Effector memory CD4-positive, alpha-beta T cell (primary cell): ENCODE measurements at regions not wholly inside any gene's neighbourhood (a gene's known extent, or its start where the extent isn't known, plus 50 kb on each side); places are given as distances from the start of the nearest gene placed in this dataset.

Source experiments
- DNase-seq, 3 donors: peaks; one replicate each; pipeline ENCODE4 v3.0.0-alpha.2; 2020
- H3K27ac ChIP-seq: 2 replicates; pipeline ENCODE4 v1.7.0; 2013; ENCODE audit warnings: mild to moderate bottlenecking, low read length, moderate library complexity; ENCODE audit not compliant: insufficient read depth, poor library complexity, severe bottlenecking
- H3K27me3 ChIP-seq: replicated peaks from 2 replicates; pipeline ENCODE4 v1.7.0; 2013; ENCODE audit warnings: mild to moderate bottlenecking, low read length; ENCODE audit not compliant: insufficient read depth, control insufficient read depth, poor library complexity, severe bottlenecking
- H3K36me3 ChIP-seq: 2 replicates; pipeline ENCODE4 v1.7.0; 2013; ENCODE audit warnings: mild to moderate bottlenecking, low read length, moderate library complexity; ENCODE audit not compliant: control insufficient read depth, insufficient read depth
- H3K4me1 ChIP-seq: 2 replicates; pipeline ENCODE4 v1.7.0; 2013; ENCODE audit warnings: low read length, mild to moderate bottlenecking; ENCODE audit not compliant: control insufficient read depth, insufficient read depth, poor library complexity, severe bottlenecking
- H3K4me3 ChIP-seq: 2 replicates; pipeline ENCODE4 v1.7.0; 2013; ENCODE audit warnings: low read length, low read depth, mild to moderate bottlenecking; ENCODE audit not compliant: insufficient read depth, poor library complexity, severe bottlenecking
- H3K9me3 ChIP-seq: 2 replicates; pipeline ENCODE4 v1.7.0; 2013; ENCODE audit warnings: mild to moderate bottlenecking, low read length, moderate library complexity; ENCODE audit not compliant: control insufficient read depth

- H3K4me3 ChIP-seq, result no peak overlapping the region
- H3K36me3 ChIP-seq, result no peaks in the 10 kb centered on the region
- no peaks in the 10 kb centered on the region for H3K27me3 ChIP-seq
- H3K9me3 ChIP-seq, result no peaks in the 10 kb centered on the region
- no peaks in the 10 kb centered on the region for H3K4me1 ChIP-seq
- H3K27ac ChIP-seq, result no peak overlapping the region
- DNase-seq, result no peak
Observed at GRCh38 chr2:64289737-64290136, 145.5 kb upstream of the PELI1 start.

- H3K27ac ChIP-seq, result no peak overlapping the region
- no peak overlapping the region for H3K4me3 ChIP-seq
- H3K9me3 ChIP-seq, result no peaks in the 10 kb centered on the region
- no peaks in the 10 kb centered on the region for H3K36me3 ChIP-seq
- no peaks in the 10 kb centered on the region for H3K4me1 ChIP-seq
- DNase-seq, result no peak
- H3K27me3 ChIP-seq, result no peaks in the 10 kb centered on the region
Observed at GRCh38 chr2:64291181-64291580, 147.0 kb upstream of the PELI1 start.

- H3K9me3 ChIP-seq, result no peaks in the 10 kb centered on the region
Observed at GRCh38 chr2:64295326-64296139, 151.3 kb upstream of the PELI1 start.

GRCh38 chr2:64296140-64296480 lies 151.9 kb upstream of the PELI1 start:
- no peak overlapping the region for H3K27ac ChIP-seq
- no peaks in the 10 kb centered on the region for H3K9me3 ChIP-seq
- no peaks in the 10 kb centered on the region for H3K36me3 ChIP-seq
- no peak for DNase-seq
- H3K27me3 ChIP-seq, result no peaks in the 10 kb centered on the region
- no peak overlapping the region for H3K4me3 ChIP-seq
- H3K4me1 ChIP-seq, result no peaks in the 10 kb centered on the region

More at GRCh38 chr2:64295326-64296139, 151.3 kb upstream of the PELI1 start:
- Histone ChIP-seq H3K4me1 (no peaks in the 10 kb centered on the region), H3K27me3 (no peaks in the 10 kb centered on the region), H3K27ac (no peak overlapping the region), H3K36me3 (no peaks in the 10 kb centered on the region), H3K4me3 (no peak overlapping the region)
- no peak for DNase-seq

- H3K9me3 ChIP-seq, result no peaks in the 10 kb centered on the region
- H3K4me1 ChIP-seq, result no peaks in the 10 kb centered on the region
- H3K36me3 ChIP-seq, result no peaks in the 10 kb centered on the region
- no peak overlapping the region for H3K4me3 ChIP-seq
- H3K27me3 ChIP-seq, result no peaks in the 10 kb centered on the region
- no peak overlapping the region for H3K27ac ChIP-seq
- DNase-seq, result no peak
Observed at GRCh38 chr2:64296695-64297346, 152.6 kb upstream of the PELI1 start.

GRCh38 chr2:64298161-64298560 lies 153.9 kb upstream of the PELI1 start:
- Histone ChIP-seq H3K36me3 (no peaks in the 10 kb centered on the region), H3K9me3 (no peaks in the 10 kb centered on the region), H3K4me1 (no peaks in the 10 kb centered on the region), H3K27ac (no peak overlapping the region), H3K4me3 (no peak overlapping the region), H3K27me3 (no peaks in the 10 kb centered on the region)
- DNase-seq, result no peak

- no peaks in the 10 kb centered on the region for H3K4me1 ChIP-seq
- DNase-seq, result no peak
- H3K27me3 ChIP-seq, result no peaks in the 10 kb centered on the region
- H3K36me3 ChIP-seq, result no peaks in the 10 kb centered on the region
- H3K9me3 ChIP-seq, result no peaks in the 10 kb centered on the region
- H3K4me3 ChIP-seq, result no peak overlapping the region
- no peak overlapping the region for H3K27ac ChIP-seq
Observed at GRCh38 chr2:64300066-64300465, 153.9 kb upstream of the LGALSL start.

GRCh38 chr2:64303250-64303649 lies 150.7 kb upstream of the LGALSL start:
- H3K27me3 ChIP-seq, result no peaks in the 10 kb centered on the region
- DNase-seq, result no peak
- no peaks in the 10 kb centered on the region for H3K9me3 ChIP-seq
- H3K36me3 ChIP-seq, result no peaks in the 10 kb centered on the region
- no peak overlapping the region for H3K27ac ChIP-seq
- no peaks in the 10 kb centered on the region for H3K4me1 ChIP-seq
- H3K4me3 ChIP-seq, result no peak overlapping the region

- Histone ChIP-seq H3K4me3 (no peak overlapping the region), H3K9me3 (no peaks in the 10 kb centered on the region)
Observed at GRCh38 chr2:64307421-64307820, 146.5 kb upstream of the LGALSL start.

GRCh38 chr2:64311191-64311910 lies 142.6 kb upstream of the LGALSL start:
- no peaks in the 10 kb centered on the region for H3K27me3 ChIP-seq
- H3K4me1 ChIP-seq, result no peaks in the 10 kb centered on the region
- no peaks in the 10 kb centered on the region for H3K36me3 ChIP-seq
- DNase-seq, result no peak
- no peaks in the 10 kb centered on the region for H3K9me3 ChIP-seq
- no peak overlapping the region for H3K27ac ChIP-seq
- no peak overlapping the region for H3K4me3 ChIP-seq

More at GRCh38 chr2:64307421-64307820, 146.5 kb upstream of the LGALSL start:
- Histone ChIP-seq H3K27ac (no peak overlapping the region), H3K36me3 (no peaks in the 10 kb centered on the region), H3K27me3 (no peaks in the 10 kb centered on the region), H3K4me1 (no peaks in the 10 kb centered on the region)
- DNase-seq, result no peak
